AG10803 (cell line): ENCODE measurements at regions not wholly inside any gene's neighbourhood (a gene's known extent, or its start where the extent isn't known, plus 50 kb on each side); places are given as distances from the start of the nearest gene placed in this dataset.

Source experiments
- DNase-seq: peaks from one replicate; pipeline ENCODE4 v3.0.0; 2010; ENCODE audit warnings: low read depth
- H3K4me3 ChIP-seq: 2 replicates; pipeline ENCODE4 v1.5.1; 2011; ENCODE audit warnings: mild to moderate bottlenecking, low read length, control low read depth
- CTCF ChIP-seq: conservative IDR thresholded peaks from 2 replicates; pipeline ENCODE4 v1.5.1; 2011; ENCODE audit warnings: mild to moderate bottlenecking, low read length, control low read depth, inconsistent platforms

- no peak for TF ChIP-seq CTCF
- no peak overlapping the region for H3K4me3 ChIP-seq
- no peak for DNase-seq
These were observed 901.7 kb downstream of the KCNMA1 start for GRCh38 chr10:76735866-76736265.

GRCh38 chr10:76733441-76733936 is 904.1 kb downstream of the KCNMA1 start:
- no peak for DNase-seq
- H3K4me3 ChIP-seq = no peak overlapping the region
- TF ChIP-seq CTCF = no peak

DNA sequence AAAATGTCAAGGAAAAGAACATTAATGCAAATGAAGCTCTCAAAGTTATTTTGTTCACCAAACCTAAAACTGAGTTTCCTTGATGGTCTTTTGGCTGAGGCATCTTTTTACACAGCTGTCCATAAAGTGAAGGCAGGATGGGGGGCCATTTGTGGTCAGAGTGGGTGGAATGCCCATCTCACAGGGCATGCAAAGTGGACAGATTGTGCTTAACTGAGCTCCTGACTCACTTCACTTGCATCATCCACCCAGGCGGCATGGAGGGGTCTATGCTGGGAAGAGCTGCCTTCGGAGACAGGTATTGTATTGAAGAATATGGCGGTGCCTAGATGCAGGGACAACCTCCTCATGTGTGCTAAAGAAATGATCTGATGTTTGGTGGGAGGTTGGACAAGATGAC is 905.3 kb downstream of the KCNMA1 start:
- DNase-seq = no peak
- no peak overlapping the region for H3K4me3 ChIP-seq
- no peak for TF ChIP-seq CTCF

DNA sequence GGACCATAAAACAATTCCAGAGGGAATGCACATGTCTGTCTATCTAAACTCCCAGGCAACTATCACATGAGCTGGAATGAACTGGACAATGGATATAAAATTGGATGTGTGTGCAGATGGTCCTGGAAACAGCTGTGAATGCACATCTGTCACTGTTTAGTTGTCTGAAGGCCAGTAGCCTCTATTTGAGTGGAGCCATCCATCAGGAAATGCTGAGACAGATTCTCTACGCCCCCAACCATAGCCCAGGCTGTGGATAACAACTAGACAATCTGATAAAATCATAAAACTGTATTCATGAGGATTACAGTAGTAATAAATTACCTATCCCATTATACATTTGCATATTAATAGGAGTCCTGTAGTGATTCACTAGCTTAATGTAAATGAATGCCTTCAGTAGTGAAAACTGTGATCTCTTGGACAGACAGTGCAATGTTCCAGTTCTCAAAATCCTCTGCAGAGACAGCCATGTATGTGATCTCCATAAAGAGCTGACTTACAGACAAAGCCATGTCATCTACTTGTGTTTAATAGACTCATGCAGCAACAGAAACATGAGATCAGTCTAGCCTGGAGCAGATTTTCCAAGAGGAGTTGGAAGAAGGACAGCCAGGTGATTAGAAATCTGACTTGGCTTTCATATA is 907.6 kb downstream of the KCNMA1 start:
- no peak for DNase-seq
- no peak overlapping the region for H3K4me3 ChIP-seq
- no peak for TF ChIP-seq CTCF

GRCh38 chr10:76729346-76729745 is 908.3 kb downstream of the KCNMA1 start:
- DNase-seq = no peak
- no peak for TF ChIP-seq CTCF
- H3K4me3 ChIP-seq = no peak overlapping the region

- no peak overlapping the region for H3K4me3 ChIP-seq
- no peak for TF ChIP-seq CTCF
- no peak for DNase-seq
These were observed 910.6 kb downstream of the KCNMA1 start for GRCh38 chr10:76727038-76727437.

- no peak for TF ChIP-seq CTCF
- DNase-seq = no peak
- H3K4me3 ChIP-seq = no peak overlapping the region
These were observed 913.8 kb downstream of the KCNMA1 start for GRCh38 chr10:76723844-76724243.
